GM12878 (cell line): ENCODE measurements at regions not wholly inside any gene's neighbourhood (a gene's known extent, or its start where the extent isn't known, plus 50 kb on each side); places are given as distances from the start of the nearest gene placed in this dataset.

ENCODE experiments used
- EZH2 ChIP-seq: IDR thresholded peaks from 2 replicates; pipeline ENCODE4 v1.6.1; 2012; ENCODE audit warnings: low read depth, mild to moderate bottlenecking, control low read depth, inconsistent platforms, low read length, borderline replicate concordance; ENCODE audit not compliant: control insufficient read depth
- SIX5 ChIP-seq: IDR thresholded peaks from 2 replicates; pipeline ENCODE4 v1.6.1; 2011; ENCODE audit warnings: mild to moderate bottlenecking, low read depth, low read length, moderate library complexity; ENCODE audit not compliant: severe bottlenecking
- TAF1 ChIP-seq: IDR thresholded peaks from 2 replicates; pipeline ENCODE4 v1.6.1; 2011; ENCODE audit warnings: mild to moderate bottlenecking, low read depth, low read length, borderline replicate concordance

DNA sequence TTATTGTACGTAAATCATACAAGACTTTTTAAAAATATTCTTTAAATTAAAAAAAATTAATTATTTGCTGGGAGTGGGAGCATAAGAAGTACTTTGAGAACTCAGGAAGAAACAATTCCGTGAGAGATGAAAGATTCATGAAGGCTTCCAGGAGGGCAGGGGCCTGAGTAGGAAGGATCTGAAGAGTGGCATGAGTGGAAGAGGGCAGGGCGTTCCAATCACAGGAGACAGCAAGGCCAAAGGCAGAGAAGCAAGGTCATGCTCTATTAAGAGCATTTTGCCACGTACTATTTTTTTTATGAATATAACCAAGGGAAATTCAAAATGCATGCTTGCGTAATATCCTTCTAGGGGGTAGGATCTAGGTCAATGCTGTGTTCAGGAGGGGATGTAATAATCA, 265.5 kb downstream of the ZNF608 start:
- TF ChIP-seq SIX5 = no peak
- TF ChIP-seq TAF1 = no peak
- no peak for TF ChIP-seq EZH2
